ENCODE measurements at regions not wholly inside any gene's neighbourhood (a gene's known extent, or its start where the extent isn't known, plus 50 kb on each side); places are given as distances from the start of the nearest gene placed in this dataset.

DNA sequence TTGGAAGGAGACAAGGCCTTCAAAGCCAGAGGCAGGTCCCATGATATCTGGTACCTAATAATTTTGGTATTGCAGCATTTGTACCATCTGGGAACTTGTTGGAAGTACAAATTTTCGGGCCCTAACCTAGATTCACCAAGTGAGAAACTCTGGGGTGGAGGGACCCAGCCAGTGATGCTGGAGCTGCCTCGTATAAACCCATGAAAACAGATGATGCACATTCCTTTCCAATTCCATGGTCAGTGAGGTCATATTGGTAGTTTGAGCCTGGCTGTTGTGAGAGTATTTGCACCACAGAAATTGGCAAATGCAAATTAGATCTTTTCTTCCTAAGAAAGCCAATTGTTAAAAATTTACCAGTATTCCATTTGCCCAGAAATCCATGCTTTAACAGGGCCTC lies 269.6 kb upstream of the PLXNA2 start:
- Histone ChIP-seq H4K20me1 (ENCODE audit: insufficient read depth, low read length) (no peaks in the 10 kb centered on the region), H3K4me1 (ENCODE audit: insufficient read depth, low read length, poor library complexity, severe bottlenecking) (no peaks in the 10 kb centered on the region), H3K36me3 (ENCODE audit: insufficient read depth, low read length) (no peaks in the 10 kb centered on the region), H3K4me2 (ENCODE audit: low read length) (no peak overlapping the region), H2AFZ (ENCODE audit: low read length) (no peak overlapping the region), H3K9me3 (ENCODE audit: low read length) (no peaks in the 10 kb centered on the region), H3K27ac (ENCODE audit: low read depth, low read length, poor library complexity, severe bottlenecking) (no peak overlapping the region), H3K4me3 (ENCODE audit: low read depth, low read length, poor library complexity, severe bottlenecking) (no peak overlapping the region), H3K79me2 (ENCODE audit: insufficient read depth, low read depth, low read length) (no peaks in the 10 kb centered on the region), H3K9me2 (ENCODE audit: insufficient read depth, low read length) (no peaks in the 10 kb centered on the region)
- no TSS peak for BruUV-seq (replicated peaks)
- ChIA-PET POLR2A (no interaction called here), CTCF (ENCODE audit: unreplicated experiment) (no interaction called here)
- no peak for DNase-seq (ENCODE audit: low spot score)
- no peak for TF ChIP-seq EZH2phosphoT487 (IDR thresholded peaks at IDR 0.05; ENCODE audit: borderline replicate concordance, low read depth, low read length)
- TF ChIP-seq, protein P1, sequence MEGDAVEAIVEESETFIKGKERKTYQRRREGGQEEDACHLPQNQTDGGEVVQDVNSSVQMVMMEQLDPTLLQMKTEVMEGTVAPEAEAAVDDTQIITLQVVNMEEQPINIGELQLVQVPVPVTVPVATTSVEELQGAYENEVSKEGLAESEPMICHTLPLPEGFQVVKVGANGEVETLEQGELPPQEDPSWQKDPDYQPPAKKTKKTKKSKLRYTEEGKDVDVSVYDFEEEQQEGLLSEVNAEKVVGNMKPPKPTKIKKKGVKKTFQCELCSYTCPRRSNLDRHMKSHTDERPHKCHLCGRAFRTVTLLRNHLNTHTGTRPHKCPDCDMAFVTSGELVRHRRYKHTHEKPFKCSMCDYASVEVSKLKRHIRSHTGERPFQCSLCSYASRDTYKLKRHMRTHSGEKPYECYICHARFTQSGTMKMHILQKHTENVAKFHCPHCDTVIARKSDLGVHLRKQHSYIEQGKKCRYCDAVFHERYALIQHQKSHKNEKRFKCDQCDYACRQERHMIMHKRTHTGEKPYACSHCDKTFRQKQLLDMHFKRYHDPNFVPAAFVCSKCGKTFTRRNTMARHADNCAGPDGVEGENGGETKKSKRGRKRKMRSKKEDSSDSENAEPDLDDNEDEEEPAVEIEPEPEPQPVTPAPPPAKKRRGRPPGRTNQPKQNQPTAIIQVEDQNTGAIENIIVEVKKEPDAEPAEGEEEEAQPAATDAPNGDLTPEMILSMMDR (conservative IDR thresholded peaks at IDR 0.05; ENCODE audit: low read length): no peak
- intact Hi-C loops (cut with micrococcal nuclease; ENCODE audit: unreplicated experiment): no loop called here

DNA sequence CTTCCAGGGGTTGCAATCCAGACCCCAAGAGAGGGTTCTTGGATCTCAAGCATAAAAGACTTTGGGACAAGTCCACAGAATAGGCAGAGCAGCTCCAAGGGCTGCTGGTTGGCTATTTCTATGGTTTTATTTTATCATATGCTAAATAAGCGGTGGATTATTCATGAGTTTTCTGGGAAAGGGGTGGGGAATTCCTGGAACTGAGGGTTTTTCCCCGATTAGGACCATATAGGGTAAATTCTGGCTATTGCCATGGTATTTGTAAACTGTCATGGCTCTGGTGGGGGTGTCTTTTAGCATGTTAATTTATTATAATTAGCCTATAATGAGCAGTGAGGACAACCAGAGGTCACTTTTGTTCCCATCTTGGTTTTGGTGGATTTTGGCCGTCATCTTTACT lies 270.9 kb upstream of the PLXNA2 start:
- no peak for DNase-seq (ENCODE audit: low spot score)
- H2AFZ ChIP-seq (ENCODE audit: low read length): no peak overlapping the region
- H4K20me1 ChIP-seq (ENCODE audit: insufficient read depth, low read length): no peaks in the 10 kb centered on the region
- POLR2A ChIA-PET: no interaction called here
- CTCF ChIA-PET (ENCODE audit: unreplicated experiment): no interaction called here
- H3K4me2 ChIP-seq (ENCODE audit: low read length): no peak overlapping the region
- H3K9me2 ChIP-seq (ENCODE audit: insufficient read depth, low read length): no peaks in the 10 kb centered on the region
- H3K9me3 ChIP-seq (ENCODE audit: low read length): no peaks in the 10 kb centered on the region
- no peak overlapping the region for H3K27ac ChIP-seq (ENCODE audit: low read depth, low read length, poor library complexity, severe bottlenecking)
- no TSS peak for BruUV-seq (replicated peaks)
- no peak for TF ChIP-seq EZH2phosphoT487 (IDR thresholded peaks at IDR 0.05; ENCODE audit: borderline replicate concordance, low read depth, low read length)
- TF ChIP-seq, protein P1 (conservative IDR thresholded peaks at IDR 0.05; ENCODE audit: low read length): no peak
- intact Hi-C loops (cut with micrococcal nuclease; ENCODE audit: unreplicated experiment): no loop called here
- H3K4me3 ChIP-seq (ENCODE audit: low read depth, low read length, poor library complexity, severe bottlenecking): no peak overlapping the region
- H3K36me3 ChIP-seq (ENCODE audit: insufficient read depth, low read length): no peaks in the 10 kb centered on the region
- no peaks in the 10 kb centered on the region for H3K4me1 ChIP-seq (ENCODE audit: insufficient read depth, low read length, poor library complexity, severe bottlenecking)
- no peaks in the 10 kb centered on the region for H3K79me2 ChIP-seq (ENCODE audit: insufficient read depth, low read depth, low read length)

DNA sequence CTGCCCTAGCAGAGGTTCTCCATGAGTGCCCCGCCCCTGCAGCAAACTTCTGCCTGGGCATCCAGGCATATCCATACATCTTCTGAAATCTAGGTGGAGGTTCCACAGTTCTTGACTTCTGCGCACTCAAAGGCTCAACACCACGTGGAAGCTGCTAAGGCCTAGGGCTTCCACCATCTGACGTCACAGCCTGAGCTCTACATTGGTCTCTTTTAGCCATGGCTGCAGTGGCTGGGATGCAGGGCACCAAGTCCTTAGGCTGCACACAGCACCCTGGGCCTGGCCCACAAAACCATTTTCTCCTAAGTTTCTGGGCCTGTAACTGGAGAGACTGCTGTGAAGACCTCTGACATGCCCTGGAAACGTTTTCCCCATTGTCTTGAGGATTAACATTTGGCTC lies 272.6 kb upstream of the PLXNA2 start:
- Histone ChIP-seq H3K4me2 (ENCODE audit: low read length) (no peak overlapping the region), H3K4me1 (ENCODE audit: insufficient read depth, low read length, poor library complexity, severe bottlenecking) (no peaks in the 10 kb centered on the region), H3K4me3 (ENCODE audit: low read depth, low read length, poor library complexity, severe bottlenecking) (no peak overlapping the region), H3K27ac (ENCODE audit: low read depth, low read length, poor library complexity, severe bottlenecking) (no peak overlapping the region), H4K20me1 (ENCODE audit: insufficient read depth, low read length) (no peaks in the 10 kb centered on the region), H3K79me2 (ENCODE audit: insufficient read depth, low read depth, low read length) (no peaks in the 10 kb centered on the region), H3K36me3 (ENCODE audit: insufficient read depth, low read length) (no peaks in the 10 kb centered on the region), H3K9me2 (ENCODE audit: insufficient read depth, low read length) (no peaks in the 10 kb centered on the region), H3K9me3 (ENCODE audit: low read length) (no peaks in the 10 kb centered on the region), H2AFZ (ENCODE audit: low read length) (no peak overlapping the region)
- ChIA-PET POLR2A (no interaction called here), CTCF (ENCODE audit: unreplicated experiment) (no interaction called here)
- no TSS peak for BruUV-seq (replicated peaks)
- DNase-seq (ENCODE audit: low spot score): no peak
- intact Hi-C loops (cut with micrococcal nuclease; ENCODE audit: unreplicated experiment): no loop called here
- no peak for TF ChIP-seq EZH2phosphoT487 (IDR thresholded peaks at IDR 0.05; ENCODE audit: borderline replicate concordance, low read depth, low read length)
- TF ChIP-seq, protein P1 (conservative IDR thresholded peaks at IDR 0.05; ENCODE audit: low read length): no peak
